ENCODE measurements at regions not wholly inside any gene's neighbourhood (a gene's known extent, or its start where the extent isn't known, plus 50 kb on each side); places are given as distances from the start of the nearest gene placed in this dataset.

GRCh38 chr3:159008401-159008800 lies 206.5 kb downstream of the MFSD1 start:
- H3K9me3 ChIP-seq = no peaks in the 10 kb centered on the region
- no peak overlapping the region for H3K4me3 ChIP-seq (ENCODE audit: low read depth in 1 of 2, low read length in 1 of 2)
- no peaks in the 10 kb centered on the region for H3K27me3 ChIP-seq
- no peaks in the 10 kb centered on the region for H3K36me3 ChIP-seq
- TF ChIP-seq CTCF (IDR thresholded peaks at IDR 0.05) = no peak
- no peak overlapping the region for H3K27ac ChIP-seq
- H3K4me1 ChIP-seq (ENCODE audit: control insufficient read depth in 1 of 2, insufficient read depth in 1 of 2, low read depth in 1 of 2, low read length in 1 of 2) = no peaks in the 10 kb centered on the region

DNA sequence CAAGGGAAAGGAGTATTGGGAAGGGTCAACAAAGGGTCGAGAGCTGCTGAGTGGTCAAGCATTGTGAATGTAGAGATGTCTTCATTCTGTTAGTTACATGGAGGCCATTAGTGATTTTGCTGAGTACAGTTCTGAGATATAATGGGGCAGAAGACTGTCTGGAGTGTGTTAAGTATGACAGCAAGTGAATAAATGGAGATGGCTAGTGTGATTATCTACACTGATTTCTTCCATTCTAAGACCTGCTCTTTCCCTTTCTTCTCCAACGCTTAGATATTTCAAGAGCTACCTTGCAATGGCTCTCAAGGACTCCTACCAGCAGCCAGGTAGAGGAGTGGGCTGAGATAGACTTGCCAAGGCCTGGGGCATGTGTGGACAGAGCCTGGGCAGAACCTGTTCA lies 216.5 kb downstream of the MFSD1 start:
- no peaks in the 10 kb centered on the region for H3K27me3 ChIP-seq
- H3K27ac ChIP-seq = no peak overlapping the region
- no peaks in the 10 kb centered on the region for H3K36me3 ChIP-seq
- no peak overlapping the region for H3K4me3 ChIP-seq (ENCODE audit: low read depth in 1 of 2, low read length in 1 of 2)
- H3K9me3 ChIP-seq = no peaks in the 10 kb centered on the region
- no peaks in the 10 kb centered on the region for H3K4me1 ChIP-seq (ENCODE audit: control insufficient read depth in 1 of 2, insufficient read depth in 1 of 2, low read depth in 1 of 2, low read length in 1 of 2)
- TF ChIP-seq CTCF (IDR thresholded peaks at IDR 0.05) = no peak

GRCh38 chr3:159025733-159026132 lies 223.9 kb downstream of the MFSD1 start:
- no peaks in the 10 kb centered on the region for H3K9me3 ChIP-seq
- no peaks in the 10 kb centered on the region for H3K27me3 ChIP-seq
- H3K36me3 ChIP-seq = no peaks in the 10 kb centered on the region
- H3K4me1 ChIP-seq (ENCODE audit: control insufficient read depth in 1 of 2, insufficient read depth in 1 of 2, low read depth in 1 of 2, low read length in 1 of 2) = no peaks in the 10 kb centered on the region
- no peak overlapping the region for H3K4me3 ChIP-seq (ENCODE audit: low read depth in 1 of 2, low read length in 1 of 2)
- no peak overlapping the region for H3K27ac ChIP-seq
- no peak for TF ChIP-seq CTCF (IDR thresholded peaks at IDR 0.05)

DNA sequence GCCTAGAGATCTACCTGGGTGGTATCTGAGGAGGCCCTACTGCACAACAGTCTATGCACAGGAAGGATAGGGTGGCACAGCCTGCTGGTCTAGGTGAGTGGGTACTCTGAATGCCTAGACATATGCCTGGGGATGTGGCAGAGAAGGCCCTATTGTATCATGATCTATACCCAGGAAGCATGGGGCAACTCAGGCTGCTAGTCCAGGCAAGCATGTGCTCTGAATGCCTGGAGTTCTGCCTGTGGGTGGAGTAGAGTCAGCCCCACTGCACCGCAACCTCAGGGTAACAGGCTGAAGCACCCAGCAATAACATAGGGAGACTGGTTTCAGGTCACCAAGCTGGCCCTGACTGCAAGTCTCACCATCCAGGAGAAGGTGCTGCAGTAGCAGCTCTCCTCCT lies 224.7 kb downstream of the MFSD1 start:
- TF ChIP-seq CTCF (IDR thresholded peaks at IDR 0.05) = no peak
- no peaks in the 10 kb centered on the region for H3K36me3 ChIP-seq
- H3K9me3 ChIP-seq = no peaks in the 10 kb centered on the region
- H3K4me3 ChIP-seq (ENCODE audit: low read depth in 1 of 2, low read length in 1 of 2) = no peak overlapping the region
- H3K27me3 ChIP-seq = no peaks in the 10 kb centered on the region
- no peaks in the 10 kb centered on the region for H3K4me1 ChIP-seq (ENCODE audit: control insufficient read depth in 1 of 2, insufficient read depth in 1 of 2, low read depth in 1 of 2, low read length in 1 of 2)
- no peak overlapping the region for H3K27ac ChIP-seq

- H3K27ac ChIP-seq = no peak overlapping the region
These were observed 226.9 kb downstream of the MFSD1 start for GRCh38 chr3:159028706-159029105.

More at GRCh38 chr3:159028706-159029105, 226.9 kb downstream of the MFSD1 start:
- Histone ChIP-seq H3K4me3 (ENCODE audit: low read depth in 1 of 2, low read length in 1 of 2) (no peak overlapping the region), H3K36me3 (no peaks in the 10 kb centered on the region), H3K27me3 (no peaks in the 10 kb centered on the region), H3K9me3 (no peaks in the 10 kb centered on the region), H3K4me1 (ENCODE audit: control insufficient read depth in 1 of 2, insufficient read depth in 1 of 2, low read depth in 1 of 2, low read length in 1 of 2) (no peaks in the 10 kb centered on the region)
- TF ChIP-seq CTCF (IDR thresholded peaks at IDR 0.05) = no peak

All from neutrophil (primary cell).